Fibroblast of pulmonary artery (primary cell): ENCODE measurements at regions not wholly inside any gene's neighbourhood (a gene's known extent, or its start where the extent isn't known, plus 50 kb on each side); places are given as distances from the start of the nearest gene placed in this dataset.

Source experiments
- DNase-seq: peaks from one replicate; pipeline ENCODE4 v3.0.0-alpha.2; 2010; ENCODE audit warnings: low read depth
- H3K4me3 ChIP-seq: replicated peaks from 2 replicates; pipeline ENCODE4 v1.5.1; 2011; ENCODE audit warnings: low read depth, mild to moderate bottlenecking, control low read depth, low read length, moderate library complexity
- CTCF ChIP-seq: IDR thresholded peaks from 2 replicates; pipeline ENCODE4 v1.5.1; 2011; ENCODE audit warnings: mild to moderate bottlenecking, control low read depth, low read length, inconsistent platforms; ENCODE audit errors: missing control alignments

DNA sequence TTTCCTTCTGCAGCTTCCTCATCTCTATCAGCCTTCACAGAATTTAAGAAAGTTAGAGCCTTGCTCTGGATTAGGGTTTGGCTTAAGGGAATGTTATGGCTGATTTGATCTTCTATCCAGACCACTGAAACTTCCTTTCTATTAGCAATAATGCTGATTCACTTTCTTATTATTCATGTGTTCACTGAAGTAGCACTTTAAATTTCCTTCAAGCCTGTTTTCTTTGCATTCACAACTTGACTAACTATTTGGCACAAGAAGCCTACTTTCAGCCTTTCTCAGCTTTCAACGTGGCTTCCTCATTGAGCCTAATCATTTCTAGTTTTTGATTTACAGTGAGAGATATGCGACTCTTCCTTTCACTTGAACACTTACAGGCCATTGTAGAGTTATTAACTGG is 528.5 kb downstream of the PLPP3 start:
- no peak overlapping the region for H3K4me3 ChIP-seq

DNA sequence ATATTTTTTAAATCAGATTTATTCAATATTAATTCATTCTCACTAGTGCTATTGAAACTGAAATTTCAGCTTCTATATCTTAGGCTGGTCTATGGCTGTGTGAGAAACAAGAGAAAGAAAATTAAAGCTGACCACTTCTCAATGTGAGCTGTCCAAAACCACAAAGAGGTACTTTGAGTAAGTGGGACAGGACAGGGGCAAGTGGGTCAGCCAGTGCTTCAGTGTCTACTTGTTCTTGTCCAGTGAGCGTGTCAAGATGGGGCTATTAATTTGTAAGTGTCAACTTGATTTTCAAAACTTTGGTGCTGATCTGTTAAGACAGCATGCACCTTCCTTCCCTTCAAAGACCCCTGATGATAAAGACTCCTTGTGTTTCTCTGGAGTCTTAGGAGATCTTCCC is 533.9 kb downstream of the PLPP3 start:
- no peak for DNase-seq
- TF ChIP-seq CTCF, result no peak
- no peak overlapping the region for H3K4me3 ChIP-seq

More for the DNA sequence above, 528.5 kb downstream of the PLPP3 start:
- no peak for TF ChIP-seq CTCF
- no peak for DNase-seq

GRCh38 chr1:56045062-56045461 is 534.3 kb downstream of the PLPP3 start:
- no peak for TF ChIP-seq CTCF
- DNase-seq, result no peak
- no peak overlapping the region for H3K4me3 ChIP-seq

DNA sequence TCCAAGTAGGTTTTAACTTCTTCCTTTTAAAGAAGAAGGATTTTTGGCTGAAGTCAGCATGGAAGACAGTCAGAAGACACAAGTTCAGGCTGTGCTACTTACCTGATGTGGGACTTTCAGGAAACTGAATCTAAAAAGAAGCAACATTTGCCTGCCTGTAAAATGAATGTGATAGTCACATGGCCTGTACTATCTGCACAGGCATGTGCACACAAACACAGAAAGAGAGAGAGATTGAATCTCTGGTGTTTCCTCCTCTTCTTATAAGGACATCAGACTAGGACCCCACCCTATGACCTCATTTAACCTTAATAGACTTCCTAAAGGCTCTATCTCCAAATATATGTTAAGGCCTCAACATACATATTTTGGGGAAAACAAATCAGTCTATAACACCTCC is 542.9 kb downstream of the PLPP3 start:
- DNase-seq, result no peak
- TF ChIP-seq CTCF, result no peak
- H3K4me3 ChIP-seq, result no peak overlapping the region

GRCh38 chr1:56034847-56035481 is 544.4 kb downstream of the PLPP3 start:
- DNase-seq, result peak; percentile 28
- no peak for TF ChIP-seq CTCF
- no peak overlapping the region for H3K4me3 ChIP-seq

DNA sequence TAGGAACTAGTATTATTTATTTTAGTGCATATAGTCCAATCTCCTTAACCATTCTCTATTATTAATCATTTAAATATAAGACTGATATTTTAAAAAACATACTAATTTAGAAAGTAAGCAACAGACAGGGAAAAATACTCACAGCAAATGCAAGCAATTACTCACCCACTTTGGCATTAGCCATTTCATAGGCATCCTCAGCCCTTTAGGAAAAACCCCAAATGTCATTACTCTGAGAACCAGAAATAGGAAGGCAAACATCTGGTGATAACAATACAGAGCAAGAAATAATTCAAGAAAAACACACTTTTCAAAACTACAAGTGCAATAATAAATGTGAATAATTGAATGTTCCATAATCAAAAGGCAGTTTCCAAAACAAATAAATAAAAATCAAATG is 545.1 kb downstream of the PLPP3 start:
- peak; percentile 58 for DNase-seq
- TF ChIP-seq CTCF, result no peak

GRCh38 chr1:56033321-56034037 is 545.9 kb downstream of the PLPP3 start:
- H3K4me3 ChIP-seq, result no peak overlapping the region
- no peak for TF ChIP-seq CTCF
- DNase-seq, result no peak

More for the DNA sequence above, 545.1 kb downstream of the PLPP3 start:
- no peak overlapping the region for H3K4me3 ChIP-seq
